Lower lobe of right lung (tissue), 2 donors: ENCODE measurements at regions not wholly inside any gene's neighbourhood (a gene's known extent, or its start where the extent isn't known, plus 50 kb on each side); places are given as distances from the start of the nearest gene placed in this dataset.
A peak's percentile ranks its signal among the peaks of the same experiment; 100 is the strongest.

ENCODE experiments used
- ATAC-seq, 2 donors: fragments of 200-7000 bp; cut with Tn5 transposase; one replicate each; pipeline ENCODE4 v1.9.1; 2020 to 2022; ENCODE audit warnings: mild to moderate bottlenecking in 2 of 2, moderate library complexity in 2 of 2
- DNase-seq: peaks from one replicate; pipeline ENCODE4 v3.0.0-alpha.2; 2020
- H3K27ac ChIP-seq: fragments of 200-600 bp; one replicate; pipeline ENCODE4 v1.8.0; 2022
- H3K27me3 ChIP-seq: fragments of 200-600 bp; one replicate; pipeline ENCODE4 v1.8.0; 2022; ENCODE audit warnings: low read depth
- H3K36me3 ChIP-seq: fragments of 200-600 bp; one replicate; pipeline ENCODE4 v1.8.0; 2022; ENCODE audit warnings: mild to moderate bottlenecking
- H3K4me1 ChIP-seq: fragments of 200-600 bp; one replicate; pipeline ENCODE4 v1.8.0; 2022
- H3K4me3 ChIP-seq: fragments of 200-600 bp; one replicate; pipeline ENCODE4 v1.8.0; 2022; ENCODE audit warnings: mild to moderate bottlenecking
- H3K9me3 ChIP-seq: fragments of 200-600 bp; one replicate; pipeline ENCODE4 v1.8.0; 2022
- CTCF ChIP-seq: fragments of 200-600 bp; IDR thresholded peaks from one replicate; pipeline ENCODE4 v1.8.0; 2022; ENCODE audit warnings: antibody characterized with exemption, mild to moderate bottlenecking
- intact Hi-C: fragments of 100-400 bp; cut with DNase I; formaldehyde crosslinking; loops from one replicate; pipeline ENCODE4 v1.11.0; 2022
- donor health status: DM: no; HTN: yes; CAD: no; lungs with severe emphysema.

GRCh38 chr6:14578994-14579393 lies 461.4 kb downstream of the CD83 start:
- no peak overlapping the region for H3K27ac ChIP-seq
- no peaks in the 10 kb centered on the region for H3K36me3 ChIP-seq
- DNase-seq (no peak), ATAC-seq (no peak)
- H3K27me3 ChIP-seq = no peaks in the 10 kb centered on the region
- H3K9me3 ChIP-seq = no peaks in the 10 kb centered on the region
- no peak for TF ChIP-seq CTCF
- no peak overlapping the region for H3K4me3 ChIP-seq
- H3K4me1 ChIP-seq = no peaks in the 10 kb centered on the region
- intact Hi-C loops = no loop called here

DNA sequence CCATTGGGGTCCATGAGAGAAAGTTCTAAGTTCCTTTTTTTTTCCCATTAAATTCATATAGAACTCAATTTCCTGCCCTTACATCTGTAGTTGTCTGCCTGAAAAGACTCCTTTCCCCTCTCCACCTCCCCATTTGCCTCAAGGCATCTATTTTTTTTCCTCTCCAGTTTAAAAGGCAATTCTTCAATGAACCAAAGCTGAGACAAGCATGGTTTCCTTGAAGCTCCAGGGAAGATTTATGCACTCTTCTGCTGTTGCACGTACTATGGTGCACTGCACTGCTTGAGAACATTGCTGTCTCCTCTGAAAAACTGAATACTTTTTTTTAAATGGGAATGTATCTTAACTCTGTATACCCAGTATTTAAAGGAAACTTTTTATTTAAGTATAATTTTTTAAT lies 465.2 kb downstream of the CD83 start:
- Histone ChIP-seq H3K27ac (no peak overlapping the region), H3K27me3 (no peaks in the 10 kb centered on the region), H3K36me3 (no peaks in the 10 kb centered on the region), H3K9me3 (no peaks in the 10 kb centered on the region), H3K4me3 (no peak overlapping the region), H3K4me1 (no peaks in the 10 kb centered on the region)
- DNase-seq (no peak), ATAC-seq (no peak)
- intact Hi-C loops = no loop called here
- TF ChIP-seq CTCF = no peak

DNA sequence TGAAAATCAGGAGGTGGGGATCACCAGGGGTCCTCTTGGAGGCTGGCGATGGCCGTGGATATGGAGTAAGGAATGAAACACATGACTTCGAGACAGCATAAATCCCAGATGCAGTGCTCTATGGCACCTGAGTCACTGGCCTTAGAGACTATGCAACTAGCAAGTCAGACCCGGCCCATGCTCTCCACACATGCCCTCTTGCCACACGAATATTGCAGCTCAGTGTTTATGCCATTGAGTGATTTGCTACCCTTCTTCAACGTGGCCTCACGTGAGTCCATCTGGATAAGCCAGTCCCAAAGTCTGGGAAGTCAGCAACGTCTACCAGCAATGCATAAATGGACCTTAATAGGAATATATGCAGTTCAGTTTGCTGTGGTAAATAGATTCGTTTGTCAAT lies 466.3 kb downstream of the CD83 start:
- Histone ChIP-seq H3K4me1 (no peaks in the 10 kb centered on the region), H3K9me3 (no peaks in the 10 kb centered on the region), H3K27me3 (no peaks in the 10 kb centered on the region), H3K4me3 (no peak overlapping the region), H3K36me3 (no peaks in the 10 kb centered on the region), H3K27ac (no peak overlapping the region)
- intact Hi-C loops = no loop called here
- DNase-seq = no peak
- no peak for TF ChIP-seq CTCF
- ATAC-seq = no peak

DNA sequence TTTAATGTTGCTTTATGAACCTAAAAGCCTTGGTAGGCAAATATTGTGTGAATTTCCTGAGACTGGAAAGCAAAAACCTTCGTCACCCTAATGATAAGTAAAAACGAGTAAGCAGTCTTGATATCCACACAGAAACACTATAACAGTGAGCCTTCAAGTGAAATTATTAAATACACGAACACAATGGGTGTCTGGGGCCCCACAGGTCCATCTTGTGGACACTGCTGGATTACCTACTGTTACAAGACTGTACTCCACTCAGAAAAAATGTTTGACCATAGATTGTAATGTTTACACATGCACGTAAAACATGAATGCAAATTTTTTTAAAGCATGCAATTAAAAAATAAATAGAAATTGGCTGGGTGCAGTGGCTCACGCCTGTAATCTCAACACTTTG lies 466.9 kb downstream of the CD83 start:
- H3K27me3 ChIP-seq = no peaks in the 10 kb centered on the region
- no peak overlapping the region for H3K4me3 ChIP-seq
- H3K9me3 ChIP-seq = no peaks in the 10 kb centered on the region
- no peaks in the 10 kb centered on the region for H3K36me3 ChIP-seq
- H3K27ac ChIP-seq = no peak overlapping the region
- no peaks in the 10 kb centered on the region for H3K4me1 ChIP-seq
- intact Hi-C loops = no loop called here
- TF ChIP-seq CTCF = no peak
- ATAC-seq (peak in 1 of 2 donors; percentile 56), DNase-seq (no peak)

DNA sequence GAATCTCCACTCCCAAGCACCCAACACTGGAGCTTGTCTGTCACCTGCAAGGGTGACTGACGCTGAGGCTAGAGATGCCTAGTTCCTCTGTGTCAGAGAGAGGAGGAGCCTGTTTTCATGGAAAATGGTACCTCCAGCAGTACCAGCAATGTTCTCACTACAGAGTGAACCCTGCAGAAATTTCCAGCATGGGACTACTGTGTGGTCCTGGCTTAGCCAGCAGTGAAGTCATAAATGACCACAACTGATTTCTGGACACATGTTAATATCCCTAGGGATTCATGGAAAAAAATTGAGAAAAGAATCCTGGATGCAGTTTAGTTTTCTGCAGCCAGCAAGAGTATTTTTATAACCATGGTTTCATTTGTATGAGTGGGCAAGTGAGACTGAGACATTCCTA lies 468.1 kb downstream of the CD83 start:
- ATAC-seq = no peak
- no peak for TF ChIP-seq CTCF
- intact Hi-C loops = no loop called here

GRCh38 chr6:14589175-14589574 lies 471.6 kb downstream of the CD83 start:
- no peak for TF ChIP-seq CTCF
- Histone ChIP-seq H3K4me1 (no peaks in the 10 kb centered on the region), H3K4me3 (no peak overlapping the region), H3K9me3 (no peaks in the 10 kb centered on the region), H3K27ac (no peak overlapping the region), H3K27me3 (no peaks in the 10 kb centered on the region), H3K36me3 (no peaks in the 10 kb centered on the region)
- DNase-seq (no peak), ATAC-seq (no peak)
- intact Hi-C loops = no loop called here

More for the DNA sequence above, 468.1 kb downstream of the CD83 start:
- Histone ChIP-seq H3K36me3 (no peaks in the 10 kb centered on the region), H3K4me1 (no peaks in the 10 kb centered on the region), H3K27me3 (no peaks in the 10 kb centered on the region), H3K4me3 (no peak overlapping the region), H3K9me3 (no peaks in the 10 kb centered on the region), H3K27ac (no peak overlapping the region)
- no peak for DNase-seq
